GM19238 (cell line): ENCODE measurements at regions not wholly inside any gene's neighbourhood (a gene's known extent, or its start where the extent isn't known, plus 50 kb on each side); places are given as distances from the start of the nearest gene placed in this dataset.

Experiments used
- DNase-seq: peaks from one replicate; pipeline ENCODE4 v3.0.0; 2011; ENCODE audit warnings: low spot score; ENCODE audit not compliant: insufficient read length

GRCh38 chr3:137061186-137061585 is 103.4 kb downstream of the IL20RB start:
- DNase-seq = no peak

GRCh38 chr3:137062250-137062649 is 104.5 kb downstream of the IL20RB start:
- no peak for DNase-seq

GRCh38 chr3:137065381-137065780 is 107.6 kb downstream of the IL20RB start:
- DNase-seq = no peak

- DNase-seq = no peak
These were observed 108.3 kb downstream of the IL20RB start for GRCh38 chr3:137066092-137066491.

GRCh38 chr3:137071104-137071503 is 113.3 kb downstream of the IL20RB start:
- DNase-seq = no peak

- DNase-seq = no peak
These were observed 117.2 kb downstream of the IL20RB start for GRCh38 chr3:137075020-137075419.

GRCh38 chr3:137078040-137078439 is 120.3 kb downstream of the IL20RB start:
- no peak for DNase-seq

- no peak for DNase-seq
These were observed 121.8 kb downstream of the IL20RB start for GRCh38 chr3:137079571-137079970.

GRCh38 chr3:137081711-137082110 is 123.9 kb downstream of the IL20RB start:
- no peak for DNase-seq

- no peak for DNase-seq
These were observed 125.0 kb downstream of the IL20RB start for GRCh38 chr3:137082763-137083162.

- no peak for DNase-seq
These were observed 125.5 kb downstream of the IL20RB start for GRCh38 chr3:137083332-137083731.

- no peak for DNase-seq
These were observed 126.8 kb downstream of the IL20RB start for GRCh38 chr3:137084586-137084985.

- DNase-seq = no peak
These were observed 139.6 kb downstream of the IL20RB start for GRCh38 chr3:137097386-137097785.

GRCh38 chr3:137097852-137098251 is 140.1 kb downstream of the IL20RB start:
- no peak for DNase-seq

GRCh38 chr3:137099364-137100219 is 141.8 kb downstream of the IL20RB start:
- DNase-seq = no peak

GRCh38 chr3:137100326-137100725 is 142.5 kb downstream of the IL20RB start:
- DNase-seq = no peak

- no peak for DNase-seq
These were observed 146.0 kb downstream of the IL20RB start for GRCh38 chr3:137103739-137104138.

- DNase-seq = peak; percentile 12
These were observed 147.6 kb downstream of the IL20RB start for GRCh38 chr3:137105277-137105977.

- DNase-seq = no peak
These were observed 148.9 kb downstream of the IL20RB start for GRCh38 chr3:137106612-137107240.

GRCh38 chr3:137108699-137109440 is 151.1 kb downstream of the IL20RB start:
- DNase-seq = no peak

GRCh38 chr3:137110392-137110996 is 152.7 kb downstream of the IL20RB start:
- DNase-seq = peak; percentile 8
